Peyer's patch (tissue), 4 donors: ENCODE measurements at regions not wholly inside any gene's neighbourhood (a gene's known extent, or its start where the extent isn't known, plus 50 kb on each side); places are given as distances from the start of the nearest gene placed in this dataset.

ENCODE experiments used
- CTCF ChIP-seq, 6 experiments: fragments of 450-650 bp in 4 of 6; fragments of 200-600 bp in 2 of 6; sonication (generic) in 1 of 6; IDR thresholded peaks; one replicate each; pipeline ENCODE4 v1.5.1; 2017 to 2019; ENCODE audit warnings: antibody characterized with exemption in 6 of 6, mild to moderate bottlenecking in 3 of 6, moderate library complexity in 1 of 6
- POLR2A ChIP-seq, 2 donors: fragments of 450-650 bp; IDR thresholded peaks; one replicate each; pipeline ENCODE4 v1.5.1; 2017; ENCODE audit warnings: antibody characterized with exemption in 2 of 2, mild to moderate bottlenecking in 2 of 2, moderate library complexity in 2 of 2

DNA sequence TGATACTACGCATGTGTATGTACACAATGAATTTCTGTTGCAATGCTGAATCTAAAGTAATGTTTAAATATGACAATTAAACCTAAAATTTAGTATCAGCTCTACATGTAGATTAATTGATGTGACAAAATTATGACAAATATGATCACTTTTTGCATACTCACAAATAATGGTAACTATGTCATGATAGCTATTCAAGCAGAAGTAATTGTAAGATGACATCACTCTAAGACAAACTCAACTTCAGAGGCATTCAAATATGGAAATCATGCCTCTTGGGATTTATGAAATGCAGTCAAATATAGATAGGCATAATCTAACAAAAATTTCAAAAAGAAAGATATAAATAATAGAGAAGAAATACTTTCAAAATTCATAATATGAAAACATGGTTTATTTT, 571.7 kb upstream of the LRFN5 start:
- TF ChIP-seq CTCF (IDR thresholded peaks at IDR 0.05) (no peak), POLR2A (IDR thresholded peaks at IDR 0.05) (no peak)
